Rectal smooth muscle tissue (tissue), 1 donor: ENCODE measurements at regions not wholly inside any gene's neighbourhood (a gene's known extent, or its start where the extent isn't known, plus 50 kb on each side); places are given as distances from the start of the nearest gene placed in this dataset.

Experiments
- H3K27ac ChIP-seq: one replicate; pipeline ENCODE4 v1.7.0; 2013; ENCODE audit warnings: low read depth, low read length, inconsistent platforms
- H3K27me3 ChIP-seq: one replicate; pipeline ENCODE4 v1.7.0; 2013; ENCODE audit warnings: low read length; ENCODE audit not compliant: control insufficient read depth, insufficient read depth
- H3K36me3 ChIP-seq: one replicate; pipeline ENCODE4 v1.7.0; 2013; ENCODE audit warnings: low read length; ENCODE audit not compliant: control insufficient read depth, insufficient read depth
- H3K4me1 ChIP-seq: one replicate; pipeline ENCODE4 v1.7.0; 2013; ENCODE audit warnings: low read length; ENCODE audit not compliant: control insufficient read depth, insufficient read depth
- H3K4me3 ChIP-seq: one replicate; pipeline ENCODE4 v1.7.0; 2013; ENCODE audit warnings: low read length
- H3K9ac ChIP-seq: one replicate; pipeline ENCODE4 v1.7.0; 2013; ENCODE audit warnings: low read length

DNA sequence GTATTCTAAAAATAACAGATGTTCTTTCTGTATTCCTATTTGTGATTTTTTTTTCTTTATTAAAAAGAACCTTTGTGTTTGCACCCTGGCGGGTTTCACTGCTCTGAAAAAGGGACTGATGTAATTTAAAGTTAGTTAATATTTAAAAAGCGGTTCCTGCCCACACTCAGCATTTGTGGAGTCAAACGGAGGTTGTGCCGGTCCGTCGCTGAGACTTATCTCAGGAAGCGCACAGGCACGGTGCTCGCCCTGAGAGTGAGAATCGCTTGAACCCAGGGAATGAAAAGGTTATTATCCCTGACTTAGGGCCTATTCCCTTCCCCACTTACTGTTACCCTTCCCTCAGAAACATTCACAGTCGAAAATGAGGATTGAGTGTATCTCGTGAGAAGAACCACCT, 366.7 kb downstream of the THBS2 start:
- H3K4me3 ChIP-seq: no peak overlapping the region
- no peak overlapping the region for H3K27ac ChIP-seq
- H3K27me3 ChIP-seq: no peaks in the 10 kb centered on the region
- H3K4me1 ChIP-seq: peaks cover 11% of the 10 kb centered on the region
- H3K36me3 ChIP-seq: no peaks in the 10 kb centered on the region
- H3K9ac ChIP-seq: no peak overlapping the region

DNA sequence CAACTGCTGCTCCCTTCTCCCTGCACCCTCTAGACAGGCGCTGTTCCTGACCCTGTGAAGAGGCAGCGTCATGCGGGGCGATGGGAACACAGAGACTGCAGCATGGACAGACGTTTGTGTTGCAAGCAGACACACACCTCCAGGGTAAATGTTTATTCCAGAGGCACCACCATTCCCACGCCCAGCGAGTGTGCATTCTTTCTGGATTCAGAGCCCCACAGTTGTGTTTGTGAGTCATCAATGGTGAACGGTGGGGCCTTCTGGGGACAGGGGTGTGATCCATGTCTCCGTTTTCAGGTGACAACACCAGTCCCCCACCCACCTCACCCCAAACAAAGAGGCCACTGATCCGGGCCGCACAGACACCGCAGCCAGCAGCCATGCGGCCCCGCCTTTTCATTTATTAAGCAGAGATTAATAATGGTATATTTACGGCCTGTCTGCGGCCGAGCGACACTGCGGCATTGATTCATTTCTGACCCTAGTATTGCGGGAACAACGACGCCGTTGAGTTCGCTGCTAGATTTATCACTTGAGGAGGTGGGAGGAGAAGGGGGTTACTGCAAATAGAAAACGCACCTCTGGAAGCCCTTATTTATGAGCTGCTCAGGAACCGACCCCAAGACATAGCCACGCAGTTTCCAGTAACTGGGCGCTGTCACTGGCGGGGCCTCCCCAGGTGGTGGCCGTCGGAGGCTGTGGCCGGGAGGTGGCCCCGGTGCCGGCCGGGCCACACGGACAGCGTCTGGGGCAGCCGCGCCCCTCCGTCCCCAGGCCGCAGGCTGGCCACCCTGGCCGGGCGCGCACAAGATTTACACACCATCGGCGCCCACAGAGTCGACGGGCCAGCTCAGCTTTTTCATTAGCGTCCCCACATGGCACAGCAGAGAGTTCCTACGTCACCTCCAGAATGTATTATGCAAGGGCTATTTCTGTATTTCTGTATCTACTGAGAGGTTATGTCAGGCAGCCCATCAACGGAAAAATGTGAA, 367.6 kb downstream of the THBS2 start:
- H3K27ac ChIP-seq: no peak overlapping the region
- no peak overlapping the region for H3K9ac ChIP-seq
- no peak overlapping the region for H3K4me3 ChIP-seq
- H3K27me3 ChIP-seq: no peaks in the 10 kb centered on the region
- peaks cover 7% of the 10 kb centered on the region for H3K4me1 ChIP-seq
- no peaks in the 10 kb centered on the region for H3K36me3 ChIP-seq

DNA sequence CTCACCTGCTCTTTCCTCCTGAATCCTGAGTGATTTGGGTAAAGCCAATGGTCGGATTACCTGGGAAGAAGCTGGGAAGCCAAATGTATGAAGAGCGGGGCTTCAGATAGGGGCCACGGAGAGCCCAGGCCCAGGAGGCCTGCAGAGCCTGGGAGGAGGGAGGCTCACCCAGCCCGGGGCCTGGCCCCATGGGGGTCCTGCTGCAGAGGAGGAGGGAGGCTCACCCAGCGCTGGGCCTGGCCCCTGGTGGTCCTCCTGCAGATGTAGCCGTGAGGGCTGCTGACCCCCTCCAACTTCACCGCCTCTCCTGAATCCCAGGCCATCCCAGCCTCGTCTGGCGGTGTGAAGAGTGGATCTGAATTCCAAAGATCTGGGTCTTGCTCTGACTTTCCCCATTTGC, 368.4 kb downstream of the THBS2 start:
- Histone ChIP-seq H3K27ac (no peak overlapping the region), H3K36me3 (no peaks in the 10 kb centered on the region), H3K27me3 (no peaks in the 10 kb centered on the region), H3K9ac (no peak overlapping the region), H3K4me1 (peaks cover 3% of the 10 kb centered on the region), H3K4me3 (no peak overlapping the region)

DNA sequence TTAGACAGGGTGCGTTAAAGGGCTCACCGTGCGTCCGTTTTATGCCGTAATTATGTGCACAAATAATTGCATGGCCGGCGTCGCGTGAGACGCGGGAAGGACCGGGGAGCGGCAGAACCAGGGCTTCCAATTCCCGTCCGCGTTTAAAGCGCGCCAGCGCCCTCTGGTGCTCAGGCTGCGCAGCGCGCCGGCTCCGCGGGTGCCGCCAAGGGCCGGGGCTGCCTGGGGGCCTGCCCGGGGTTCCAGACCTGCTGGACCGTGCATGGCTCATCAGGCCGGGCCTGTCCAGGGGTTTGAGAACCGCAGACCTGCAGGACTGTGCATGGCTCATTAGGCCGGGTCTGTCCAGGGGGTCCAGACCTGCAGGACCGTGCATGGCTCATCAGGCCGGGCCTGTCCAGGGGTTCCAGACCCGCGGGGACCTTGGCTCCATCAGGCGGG, 369.0 kb downstream of the THBS2 start:
- H3K36me3 ChIP-seq: no peaks in the 10 kb centered on the region
- no peaks in the 10 kb centered on the region for H3K4me1 ChIP-seq
- no peak overlapping the region for H3K9ac ChIP-seq
- no peak overlapping the region for H3K27ac ChIP-seq
- H3K27me3 ChIP-seq: no peaks in the 10 kb centered on the region
- peak overlapping the region; percentile 44 for H3K4me3 ChIP-seq

DNA sequence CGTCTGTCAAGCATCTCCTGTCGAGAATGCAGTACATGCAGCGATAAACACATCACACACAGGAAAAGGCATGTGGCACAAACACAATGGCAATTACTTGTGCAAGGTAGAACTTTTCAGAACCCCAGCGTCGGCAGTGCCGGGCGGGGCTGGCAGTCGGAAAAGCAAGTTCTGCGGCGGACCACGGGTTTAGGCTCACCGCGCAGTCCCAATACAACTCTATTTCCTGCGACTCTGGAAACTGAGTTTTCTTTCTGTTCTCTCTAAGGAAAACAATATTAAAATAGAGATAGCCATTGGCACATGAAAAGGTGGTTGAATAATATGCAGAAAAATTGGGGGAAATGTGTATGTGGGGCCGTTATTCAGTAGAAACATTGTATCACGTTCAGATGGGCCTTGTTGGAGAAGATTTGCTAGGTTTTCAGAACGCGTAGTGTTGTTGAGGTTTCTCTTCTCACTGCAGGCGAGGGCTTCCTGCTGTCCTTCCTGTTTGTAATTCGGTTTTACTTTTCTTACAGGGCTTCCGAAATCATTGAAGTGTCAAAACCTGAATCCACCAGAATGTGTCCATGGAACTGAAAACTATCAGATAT, 369.5 kb downstream of the THBS2 start:
- no peaks in the 10 kb centered on the region for H3K27me3 ChIP-seq
- H3K27ac ChIP-seq: no peak overlapping the region
- no peaks in the 10 kb centered on the region for H3K4me1 ChIP-seq
- H3K4me3 ChIP-seq: peak overlapping the region; percentile 44
- no peaks in the 10 kb centered on the region for H3K36me3 ChIP-seq
- H3K9ac ChIP-seq: no peak overlapping the region

DNA sequence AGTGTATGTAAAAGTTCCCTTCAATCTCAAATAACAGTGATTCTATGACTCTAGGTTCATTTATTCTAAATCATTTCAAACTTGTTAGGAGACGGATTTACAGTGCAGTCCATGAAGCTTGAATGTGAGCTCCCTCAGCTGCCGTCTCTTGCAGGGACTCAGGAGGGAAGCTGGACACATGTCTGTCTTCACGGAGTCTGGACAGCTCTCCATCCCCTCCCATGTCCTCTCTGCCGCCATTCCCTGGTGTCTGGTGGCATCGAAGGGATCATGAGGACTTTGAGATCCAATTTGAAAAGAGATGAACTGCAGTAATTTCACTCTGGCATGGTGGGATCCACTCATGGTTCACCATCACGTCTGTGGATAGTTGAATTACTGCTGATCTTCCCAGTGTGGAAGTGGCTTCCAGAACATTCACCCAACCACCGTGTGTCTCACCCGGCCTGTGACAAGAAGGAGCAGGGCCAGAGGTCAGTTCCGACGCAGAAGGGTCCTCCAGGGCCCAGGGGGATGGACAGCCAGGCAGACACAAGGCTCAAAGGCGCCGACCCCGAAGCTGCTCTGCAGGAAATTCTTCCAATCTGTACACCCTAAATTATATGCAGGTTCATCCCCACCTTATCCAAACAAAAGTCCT, 370.1 kb downstream of the THBS2 start:
- Histone ChIP-seq H3K9ac (no peak overlapping the region), H3K4me3 (no peak overlapping the region), H3K27ac (no peak overlapping the region), H3K27me3 (no peaks in the 10 kb centered on the region), H3K36me3 (no peaks in the 10 kb centered on the region), H3K4me1 (no peaks in the 10 kb centered on the region)

DNA sequence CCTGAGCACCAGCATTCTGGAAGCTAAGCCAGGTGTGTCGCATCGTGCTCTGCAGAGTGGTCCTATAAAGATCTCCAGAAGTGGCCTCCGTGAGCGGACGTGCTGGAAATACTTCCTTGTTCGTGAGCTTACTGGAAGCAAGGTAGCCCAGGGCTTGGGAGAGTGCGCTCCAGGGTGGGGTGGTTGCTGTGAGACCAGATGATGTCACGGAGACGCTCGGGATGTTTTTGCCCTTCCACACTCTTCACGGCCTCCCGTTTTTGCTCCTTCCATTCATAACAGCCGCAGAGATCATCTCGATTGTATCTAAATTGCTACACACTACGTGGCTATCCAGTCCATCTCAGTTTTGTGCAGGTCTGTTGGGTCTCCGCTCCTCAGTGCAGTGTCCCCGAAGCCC, 373.4 kb downstream of the THBS2 start:
- H3K27ac ChIP-seq: no peak overlapping the region
- no peaks in the 10 kb centered on the region for H3K27me3 ChIP-seq
- H3K4me3 ChIP-seq: no peak overlapping the region

DNA sequence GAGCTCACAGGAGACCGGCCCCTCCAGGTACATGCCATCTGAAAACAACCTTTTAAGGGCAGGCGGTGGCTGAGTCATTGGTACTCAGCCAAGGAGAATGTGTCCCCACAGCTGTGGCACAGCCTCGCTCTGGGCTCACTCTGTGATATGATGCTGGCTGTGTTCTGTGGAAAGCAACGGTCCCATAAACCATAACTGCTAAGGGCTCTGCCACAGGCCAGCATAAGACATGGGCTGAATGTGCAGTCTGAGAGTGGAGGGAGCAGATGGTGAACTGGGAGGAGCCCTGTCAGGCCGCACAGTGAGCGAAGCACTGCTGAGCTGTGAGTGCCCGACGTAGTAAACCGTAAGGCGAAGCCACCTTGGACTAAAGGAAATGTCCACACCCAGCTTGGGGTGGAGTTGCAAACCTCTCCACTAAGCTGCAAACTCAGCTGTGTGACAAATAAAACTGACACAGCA, 375.8 kb downstream of the THBS2 start:
- Histone ChIP-seq H3K27ac (no peak overlapping the region), H3K9ac (no peak overlapping the region), H3K4me3 (no peak overlapping the region), H3K4me1 (no peaks in the 10 kb centered on the region), H3K27me3 (no peaks in the 10 kb centered on the region), H3K36me3 (no peaks in the 10 kb centered on the region)

More for the DNA sequence above, 373.4 kb downstream of the THBS2 start:
- Histone ChIP-seq H3K4me1 (no peaks in the 10 kb centered on the region), H3K9ac (no peak overlapping the region), H3K36me3 (no peaks in the 10 kb centered on the region)

DNA sequence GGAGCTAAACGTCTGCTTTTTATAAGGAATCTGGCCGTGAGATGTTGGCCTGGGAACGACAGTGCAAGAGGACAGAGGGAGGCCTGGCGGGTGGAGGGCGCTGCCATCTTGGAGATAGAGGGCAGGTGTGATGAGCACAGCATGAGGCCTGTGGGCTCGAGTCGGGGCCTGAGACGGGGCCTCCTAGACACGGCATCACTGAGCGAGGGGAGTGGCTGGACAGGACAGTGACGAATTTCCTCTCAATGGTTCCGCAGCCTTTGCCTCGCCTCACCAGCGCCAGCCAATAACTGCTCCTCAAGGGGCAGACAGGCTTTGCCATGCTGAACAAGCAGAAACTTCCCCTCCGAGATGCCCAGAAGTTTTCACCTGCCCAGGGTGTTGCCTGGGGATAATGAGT, 376.7 kb downstream of the THBS2 start:
- Histone ChIP-seq H3K36me3 (no peaks in the 10 kb centered on the region), H3K9ac (no peak overlapping the region), H3K27me3 (no peaks in the 10 kb centered on the region), H3K4me1 (no peaks in the 10 kb centered on the region), H3K27ac (no peak overlapping the region), H3K4me3 (no peak overlapping the region)

DNA sequence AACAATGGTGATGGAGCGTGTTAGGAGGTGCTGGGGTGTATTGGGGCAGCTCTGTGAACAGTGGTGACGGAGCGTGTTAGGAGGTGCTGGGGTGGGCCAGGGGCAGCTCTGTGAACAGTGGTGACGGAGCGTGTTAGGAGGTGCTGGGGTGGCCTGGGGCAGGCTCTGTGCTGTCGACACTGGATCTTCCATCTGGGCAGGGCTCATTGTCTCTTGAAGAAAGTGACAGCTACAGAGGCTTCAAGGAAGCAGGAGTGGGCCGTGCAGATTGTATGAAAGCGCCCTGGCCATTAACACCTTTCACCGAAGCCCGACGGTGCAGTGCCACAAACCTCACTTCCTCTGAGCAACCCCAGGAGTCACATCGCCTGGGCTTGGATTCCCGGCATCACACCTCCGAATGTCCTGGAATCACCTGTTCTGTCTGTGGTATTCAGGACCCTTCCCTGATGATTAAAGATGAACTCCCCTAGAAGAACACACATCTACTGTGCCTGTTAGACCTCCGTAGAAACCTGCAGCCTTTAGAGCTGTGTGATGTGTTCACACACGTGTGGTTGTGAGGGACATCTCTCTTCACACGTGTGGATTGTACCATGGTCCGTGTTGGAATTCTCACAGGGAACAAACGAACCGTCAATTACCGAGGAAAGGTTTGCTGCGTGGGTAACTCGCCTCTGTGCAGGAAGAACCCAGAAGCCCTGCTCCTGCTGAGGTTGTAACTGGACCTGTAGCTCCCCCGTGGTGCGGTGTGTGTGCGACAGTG, 377.7 kb downstream of the THBS2 start:
- Histone ChIP-seq H3K27ac (no peak overlapping the region), H3K4me1 (no peaks in the 10 kb centered on the region), H3K9ac (no peak overlapping the region), H3K4me3 (no peak overlapping the region), H3K27me3 (no peaks in the 10 kb centered on the region), H3K36me3 (no peaks in the 10 kb centered on the region)

DNA sequence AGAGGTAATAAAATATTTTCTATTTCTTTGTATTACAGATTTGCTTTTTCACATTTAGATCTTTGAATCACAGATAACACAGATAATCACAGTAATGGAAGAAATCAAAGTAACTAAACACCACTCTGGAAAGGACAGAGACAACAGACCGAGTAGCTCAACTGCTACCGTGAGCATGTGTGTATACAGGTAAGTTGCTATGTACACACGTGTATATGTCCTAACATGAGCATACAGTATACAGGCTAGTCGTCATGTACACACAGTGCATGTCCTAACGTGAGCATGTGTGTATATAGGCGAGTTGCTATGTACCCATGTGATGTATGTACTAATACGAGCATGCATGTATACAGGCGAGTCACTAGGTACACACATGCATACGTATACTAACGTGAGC, 379.0 kb downstream of the THBS2 start:
- Histone ChIP-seq H3K27me3 (no peaks in the 10 kb centered on the region), H3K9ac (no peak overlapping the region), H3K4me1 (no peaks in the 10 kb centered on the region), H3K36me3 (no peaks in the 10 kb centered on the region), H3K27ac (no peak overlapping the region), H3K4me3 (no peak overlapping the region)
